Kasumi-1 (cell line): ENCODE measurements at regions not wholly inside any gene's neighbourhood (a gene's known extent, or its start where the extent isn't known, plus 50 kb on each side); places are given as distances from the start of the nearest gene placed in this dataset.

Source experiments
- DNase-seq, 2 experiments: peaks; one replicate each; lab custom pipeline; 2025; lab: John Stamatoyannopoulos, UW

DNA sequence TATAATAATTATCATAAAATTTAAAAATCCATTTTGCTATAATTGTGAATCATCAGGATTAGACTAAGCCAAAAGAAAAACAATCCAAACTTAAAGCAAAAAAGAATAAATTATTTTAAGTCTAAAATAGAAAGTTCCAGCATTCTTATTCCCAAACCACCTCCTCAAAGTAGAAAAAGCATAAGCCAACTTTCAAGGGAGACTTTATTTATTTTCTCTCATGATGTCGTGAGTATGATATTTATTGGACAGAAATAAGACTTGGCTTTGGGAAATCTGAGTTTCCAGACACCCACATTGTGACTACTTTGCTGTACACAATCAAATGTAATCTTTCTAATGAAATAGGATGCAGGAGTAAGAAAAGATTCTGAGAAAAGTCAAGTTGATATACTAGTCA is 372.1 kb downstream of the MTRR start:
- no peak for DNase-seq

DNA sequence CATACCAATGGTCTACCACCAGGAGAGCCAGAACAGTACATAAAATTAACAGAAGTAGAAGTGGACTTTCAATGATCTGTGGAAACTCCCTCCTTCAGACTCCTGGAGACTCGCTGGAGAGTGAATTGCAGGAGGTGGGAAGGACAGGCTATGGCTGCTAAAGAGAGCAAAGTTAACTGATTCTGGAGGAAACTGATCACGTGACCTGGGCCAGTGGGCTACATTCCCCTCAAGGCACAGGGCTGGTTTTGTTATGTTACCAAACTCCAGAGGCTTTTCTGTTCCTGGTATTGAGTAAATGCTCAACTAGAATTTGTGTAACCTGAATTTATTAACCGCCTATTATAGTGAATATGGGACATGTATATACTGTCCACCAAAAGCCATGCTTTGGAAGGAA is 372.6 kb downstream of the MTRR start:
- no peak for DNase-seq

DNA sequence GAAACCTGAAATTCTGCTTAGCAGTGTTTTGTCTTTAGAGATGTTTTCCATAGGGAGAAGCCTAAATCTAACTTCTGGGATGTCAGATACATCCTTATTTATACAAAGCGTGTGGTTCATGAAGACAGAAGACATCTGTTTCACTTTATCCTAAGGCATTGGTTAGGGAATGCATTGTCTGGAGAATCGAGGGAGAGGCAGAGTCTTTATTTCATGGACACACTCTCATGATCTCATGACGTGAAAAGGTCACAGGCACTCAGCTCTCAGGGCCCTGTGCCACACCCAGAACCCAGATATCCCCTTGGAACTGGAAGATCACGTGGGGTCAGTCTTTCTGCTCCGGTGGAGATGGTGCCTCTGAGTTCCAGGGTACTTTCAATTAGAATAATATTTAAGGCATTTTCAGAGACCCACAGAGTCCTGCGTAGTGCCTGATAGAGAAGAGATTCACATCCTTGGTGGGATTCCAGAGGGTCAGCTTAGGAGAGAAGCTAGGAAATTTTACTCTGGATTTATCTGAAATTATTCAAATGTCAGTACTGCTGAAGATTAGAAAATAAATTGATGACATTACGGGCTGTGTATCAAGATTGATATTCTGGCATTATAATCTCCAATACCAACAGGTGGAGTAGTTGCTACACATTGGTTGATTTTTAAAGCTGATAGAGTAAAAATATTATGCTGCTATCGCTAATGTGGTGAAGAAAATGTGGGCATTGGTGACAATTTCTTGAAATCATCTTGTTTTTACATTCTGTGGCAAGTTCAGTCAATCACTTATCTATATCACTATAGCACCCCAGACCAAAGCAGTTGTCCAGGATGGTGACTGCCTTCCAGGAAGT is 378.3 kb downstream of the MTRR start:
- DNase-seq: no peak

DNA sequence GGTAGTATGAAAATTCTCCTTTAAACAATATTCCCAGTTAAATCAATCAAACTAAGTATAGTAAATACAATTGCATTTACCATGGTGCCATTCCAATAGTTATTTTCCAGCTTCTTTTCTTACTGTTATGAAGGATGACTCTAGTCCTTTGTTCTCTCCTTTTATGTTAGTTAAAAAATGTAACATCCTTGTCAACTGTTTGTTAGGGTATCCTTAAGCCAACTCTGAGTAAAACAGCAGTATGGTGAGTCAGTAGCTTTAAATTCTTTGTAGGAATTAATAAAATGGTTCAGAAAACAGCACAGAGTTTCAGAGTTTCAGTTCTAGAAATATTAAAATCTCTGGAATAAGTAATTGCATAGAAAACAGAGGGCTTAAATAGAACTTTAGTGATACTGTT is 384.4 kb downstream of the MTRR start:
- DNase-seq: no peak

DNA sequence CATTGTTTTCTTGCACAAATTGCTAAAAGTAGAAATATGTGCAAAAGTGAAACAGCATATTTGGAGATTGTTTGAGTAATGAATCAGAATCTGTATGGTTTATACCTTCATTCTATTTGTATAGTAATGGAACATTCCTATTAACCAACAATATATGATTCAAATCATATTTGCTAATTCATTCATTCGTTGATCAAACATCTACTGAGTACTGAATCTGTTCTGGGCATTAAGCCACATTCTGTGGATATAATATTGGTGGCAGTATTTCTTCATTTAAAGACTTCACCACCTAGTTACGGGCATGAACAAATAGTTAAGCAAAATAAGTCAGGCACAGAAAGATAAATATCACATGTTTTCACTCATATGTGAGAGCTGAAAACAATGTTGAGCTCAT is 385.7 kb downstream of the MTRR start:
- no peak for DNase-seq

DNA sequence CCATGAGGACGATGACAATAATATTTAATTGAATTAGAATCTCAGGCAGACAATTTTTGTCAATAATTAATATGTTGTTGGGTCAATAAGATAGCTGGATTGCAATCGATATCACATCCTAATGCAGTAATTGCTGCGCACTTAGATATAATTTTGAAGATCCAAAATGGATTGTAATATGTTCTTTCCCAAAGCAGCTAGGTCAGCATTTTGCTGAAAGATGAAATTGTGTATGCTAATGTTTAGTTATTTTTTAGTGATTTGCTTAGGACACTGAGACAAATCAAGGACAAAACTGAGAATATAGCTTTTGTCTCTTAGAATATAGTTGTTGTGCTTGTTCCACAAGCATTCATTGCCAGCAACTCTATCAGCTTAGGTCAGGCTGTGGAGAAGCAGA is 389.9 kb downstream of the MTRR start:
- no peak for DNase-seq

DNA sequence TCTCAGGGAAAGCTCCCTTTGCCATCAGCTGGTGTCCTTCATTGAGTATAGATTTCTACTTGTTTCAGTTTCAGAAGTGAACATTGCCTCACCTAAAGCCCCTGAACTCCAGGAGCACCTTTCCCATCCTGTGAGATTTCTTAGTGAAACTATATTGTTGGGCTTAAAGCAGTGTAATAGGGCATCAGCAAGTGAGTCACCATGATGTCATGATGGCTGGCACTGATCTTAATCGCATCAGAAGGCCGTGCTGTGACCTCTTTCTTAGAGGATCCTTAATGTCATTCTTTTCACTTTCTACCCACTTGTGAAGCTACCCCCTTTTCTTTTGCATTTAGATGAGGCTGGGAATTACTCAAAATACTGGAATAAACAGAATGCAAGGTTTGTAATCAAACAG is 401.3 kb downstream of the MTRR start:
- DNase-seq: no peak

DNA sequence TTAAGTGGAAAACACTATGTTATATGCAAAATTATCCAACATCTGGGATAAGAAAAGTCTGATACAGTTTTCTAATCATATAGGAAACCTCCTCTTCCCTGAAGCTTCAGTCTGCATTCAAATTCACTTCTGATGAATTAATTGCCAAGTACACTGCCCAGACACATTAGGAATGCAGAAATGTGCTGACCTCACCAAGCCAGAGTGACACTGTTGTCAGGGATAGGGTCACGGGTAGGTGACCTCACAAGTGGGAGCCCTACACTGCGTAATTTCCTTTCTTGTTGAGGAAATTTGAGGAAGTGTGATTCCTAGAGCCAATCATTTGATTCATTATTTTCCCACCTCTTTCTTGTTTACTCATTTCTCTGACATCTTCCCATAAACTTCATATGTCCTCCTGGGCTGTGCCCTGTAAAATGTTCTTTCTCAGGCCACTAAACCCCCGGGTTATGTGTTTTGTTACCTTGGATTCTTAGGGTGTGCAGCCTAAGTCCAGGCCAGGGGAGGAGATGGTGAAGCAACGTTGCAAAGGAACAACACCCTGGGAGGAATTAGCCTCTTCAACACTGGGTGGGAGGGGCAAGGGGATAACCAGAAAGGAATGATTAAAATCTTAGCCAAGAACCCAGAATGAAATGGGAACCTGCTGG is 411.9 kb downstream of the MTRR start:
- no peak for DNase-seq

DNA sequence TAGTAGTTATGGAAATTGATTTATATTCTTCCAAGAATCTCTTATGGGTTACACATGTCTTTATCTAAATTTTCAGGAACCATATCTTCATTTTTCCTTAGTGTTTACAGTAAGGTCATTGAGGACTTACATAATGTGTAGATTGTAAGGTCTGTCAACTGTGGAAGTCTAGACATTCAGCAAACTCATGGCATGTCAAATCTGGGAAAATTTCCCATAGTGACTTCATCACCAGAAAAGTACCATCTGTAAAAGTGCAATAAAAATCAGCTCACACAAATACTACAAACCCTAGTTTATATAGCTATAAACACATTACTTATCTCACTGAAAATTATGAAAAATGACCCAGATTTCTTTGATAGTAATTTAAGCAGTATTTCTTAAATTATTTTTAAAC is 419.4 kb downstream of the MTRR start:
- DNase-seq: no peak

DNA sequence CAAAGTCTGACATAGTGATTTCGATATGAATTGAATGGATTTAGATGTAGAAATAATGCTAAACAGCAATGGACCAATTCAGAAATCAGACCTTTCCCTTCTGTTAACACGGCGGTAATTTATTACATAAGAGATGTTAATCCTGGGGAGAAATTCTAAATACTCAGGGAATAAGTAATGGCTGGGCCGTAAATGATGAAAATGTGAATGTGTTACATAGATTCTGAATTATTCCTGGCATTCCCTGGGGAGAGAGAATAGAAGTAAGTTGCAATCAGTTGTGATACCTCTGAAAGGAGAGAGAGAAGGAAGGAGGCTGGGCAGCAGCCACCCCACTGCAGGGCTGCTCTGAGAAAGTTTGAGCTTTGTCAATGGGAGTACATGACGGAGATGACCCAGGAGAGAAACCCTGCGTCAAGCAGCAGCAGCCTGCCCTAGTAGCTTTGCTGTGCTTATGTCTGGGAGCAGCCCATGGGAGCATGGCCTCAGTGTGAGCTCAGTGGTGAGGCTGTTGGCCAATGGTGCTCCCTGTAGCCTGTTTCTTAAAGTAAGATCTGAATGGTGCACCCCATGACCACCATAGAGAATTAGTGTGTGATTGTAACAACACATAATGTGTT is 420.1 kb downstream of the MTRR start:
- no peak for DNase-seq

DNA sequence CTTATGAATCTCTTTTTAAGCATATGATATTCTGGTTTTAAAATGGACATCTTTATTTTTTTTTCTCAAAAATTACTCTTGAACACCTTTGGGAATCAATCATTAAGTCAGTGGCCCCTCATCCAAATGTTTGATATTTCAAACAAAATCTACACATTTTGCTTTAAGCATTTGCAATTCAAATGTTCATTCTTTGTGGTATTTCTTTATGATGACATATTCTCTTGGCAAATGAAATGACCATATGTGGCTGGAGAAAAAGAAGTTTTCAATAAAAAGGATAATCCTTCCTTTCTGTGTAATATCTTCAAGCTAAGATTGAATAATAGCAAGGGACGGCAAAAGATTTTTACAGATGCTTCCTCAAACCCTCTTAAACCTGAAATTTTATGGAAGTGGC is 420.8 kb downstream of the MTRR start:
- no peak for DNase-seq

DNA sequence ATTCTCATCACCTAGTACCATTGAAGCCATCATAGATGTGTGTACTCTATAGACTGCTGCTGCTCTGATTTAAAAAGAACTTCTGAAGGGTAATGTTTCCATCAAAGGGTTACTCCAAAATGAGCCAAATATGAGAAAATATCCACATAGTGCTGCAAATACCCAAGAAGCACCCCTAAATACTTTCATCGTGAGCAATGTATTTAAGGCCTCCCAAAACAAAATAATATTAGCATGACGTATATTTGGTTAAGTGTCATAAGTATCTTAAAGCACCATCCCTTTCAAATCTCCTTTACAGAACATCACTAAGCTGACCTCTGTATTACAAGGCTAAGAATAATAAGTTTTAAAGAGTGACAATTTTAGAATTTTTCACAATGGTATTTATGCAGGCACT is 421.8 kb downstream of the MTRR start:
- no peak for DNase-seq

DNA sequence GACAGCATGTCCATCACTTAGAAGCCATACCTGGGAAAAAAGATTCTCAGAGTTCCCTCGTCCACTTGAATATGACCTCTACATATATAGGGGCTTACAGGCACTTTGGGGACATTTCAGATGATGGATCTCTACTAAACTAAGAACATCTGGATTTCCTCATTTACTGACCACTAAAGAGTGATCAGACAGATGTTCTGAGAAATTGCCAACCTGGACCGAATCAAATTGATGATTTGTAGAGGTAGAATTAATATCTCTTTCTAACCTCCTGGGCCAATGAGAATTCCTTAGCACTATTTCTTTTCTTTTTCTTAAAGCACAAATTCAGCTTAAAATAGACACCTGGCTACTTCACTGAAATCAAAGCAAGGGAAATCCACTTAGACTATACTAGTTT is 422.7 kb downstream of the MTRR start:
- no peak for DNase-seq

DNA sequence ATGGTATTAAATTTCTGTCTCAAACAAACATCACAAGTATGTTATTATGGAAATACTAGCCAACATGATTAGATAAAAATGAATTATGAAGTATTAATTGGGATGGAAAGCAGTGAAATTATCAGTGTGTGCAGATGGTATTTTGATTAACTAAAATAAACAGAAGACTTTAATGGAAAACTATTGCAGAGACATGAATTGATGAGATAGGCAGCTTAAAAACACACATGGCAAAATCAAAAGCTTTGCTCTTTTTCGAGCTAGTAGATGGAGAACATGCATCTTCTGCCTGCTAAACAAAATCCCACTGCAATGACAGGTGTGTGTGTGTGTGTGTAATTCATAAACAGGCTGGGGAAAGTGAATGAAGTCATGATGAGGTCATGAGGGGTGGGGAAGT is 426.2 kb downstream of the MTRR start:
- DNase-seq: no peak

DNA sequence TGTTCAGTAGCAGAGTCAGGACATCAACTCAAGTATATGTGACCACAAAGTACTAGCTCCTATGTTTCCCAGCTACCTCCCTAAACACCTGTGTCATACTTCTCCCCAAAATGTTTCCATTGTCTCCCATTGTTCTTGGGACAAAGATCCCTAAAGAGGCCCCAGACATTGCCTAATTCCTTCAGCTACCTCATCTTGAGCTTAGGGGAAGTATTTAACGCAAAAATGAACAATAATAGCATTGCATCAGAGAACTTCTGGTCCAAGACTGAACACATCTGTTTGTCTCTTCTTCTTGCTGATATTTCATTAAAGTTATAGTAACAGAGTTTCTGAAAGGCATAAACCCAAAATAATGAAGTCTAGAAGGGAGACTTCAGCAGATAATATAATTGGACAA is 430.8 kb downstream of the MTRR start:
- DNase-seq: no peak

DNA sequence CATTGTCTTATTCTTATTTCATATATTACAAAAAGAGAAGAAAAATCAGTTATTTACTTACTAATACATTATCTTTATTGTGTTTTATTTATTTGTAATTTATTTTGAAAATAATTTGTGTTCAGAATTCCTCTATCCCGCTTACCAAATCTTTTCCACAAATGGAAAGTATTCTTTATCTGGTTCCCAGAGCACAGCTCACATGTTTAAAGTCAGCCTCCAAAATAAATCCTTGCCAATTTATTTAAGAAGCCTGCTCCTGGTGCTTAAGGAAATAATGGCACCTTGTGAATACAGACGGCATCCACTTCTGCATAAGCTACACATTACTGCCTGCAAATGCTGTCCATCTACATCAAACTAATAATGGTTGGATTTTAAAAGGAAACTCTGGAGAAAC is 435.4 kb downstream of the MTRR start:
- DNase-seq: no peak

DNA sequence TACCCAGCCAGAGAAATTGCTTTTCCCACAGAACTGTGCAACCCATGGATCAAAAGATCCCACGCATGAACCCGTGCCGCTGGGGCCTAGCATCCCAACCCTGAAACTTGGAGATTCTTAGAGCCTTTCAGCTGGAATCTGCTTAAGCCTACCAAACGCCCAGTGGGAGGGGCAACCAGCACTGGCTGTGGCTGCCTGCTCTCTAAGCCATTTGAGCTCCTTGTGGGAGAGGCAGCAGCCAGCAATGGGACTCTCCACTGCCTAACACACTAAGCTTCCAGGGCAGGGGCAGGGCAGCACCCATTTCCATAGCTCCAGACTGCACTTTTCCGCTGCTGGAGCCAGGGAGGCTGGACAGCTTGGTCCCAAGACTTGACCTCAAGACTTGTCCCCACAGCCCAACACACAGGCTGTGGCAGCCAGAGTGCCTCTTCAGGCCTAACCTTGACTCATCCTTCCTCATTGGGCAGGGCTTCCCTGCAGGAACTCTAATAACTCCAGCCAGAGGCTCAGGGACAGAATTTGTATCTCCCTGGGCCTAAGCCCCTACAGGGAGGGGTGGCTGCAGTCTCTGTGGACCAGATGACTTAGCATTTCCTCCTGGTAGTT is 437.4 kb downstream of the MTRR start:
- DNase-seq: no peak

DNA sequence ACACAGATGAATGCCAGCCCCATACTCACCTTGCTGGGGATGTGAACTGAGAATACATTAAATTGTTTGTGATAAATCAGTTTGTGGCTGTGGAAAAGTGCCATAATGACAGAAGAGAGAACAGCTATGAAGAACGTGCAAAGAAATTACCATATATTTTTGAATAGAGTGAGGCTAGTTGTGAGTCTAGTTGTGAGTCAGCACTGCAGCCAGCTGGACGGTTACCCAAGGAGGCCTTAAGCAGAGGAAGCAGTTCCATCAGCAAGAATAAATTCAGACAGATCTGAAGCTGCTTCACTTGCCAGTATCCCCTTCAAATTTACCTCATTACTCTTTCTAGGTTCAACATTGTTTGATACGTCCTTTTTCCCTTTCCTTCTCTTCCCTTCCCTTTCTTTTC is 446.0 kb downstream of the MTRR start:
- DNase-seq: no peak

DNA sequence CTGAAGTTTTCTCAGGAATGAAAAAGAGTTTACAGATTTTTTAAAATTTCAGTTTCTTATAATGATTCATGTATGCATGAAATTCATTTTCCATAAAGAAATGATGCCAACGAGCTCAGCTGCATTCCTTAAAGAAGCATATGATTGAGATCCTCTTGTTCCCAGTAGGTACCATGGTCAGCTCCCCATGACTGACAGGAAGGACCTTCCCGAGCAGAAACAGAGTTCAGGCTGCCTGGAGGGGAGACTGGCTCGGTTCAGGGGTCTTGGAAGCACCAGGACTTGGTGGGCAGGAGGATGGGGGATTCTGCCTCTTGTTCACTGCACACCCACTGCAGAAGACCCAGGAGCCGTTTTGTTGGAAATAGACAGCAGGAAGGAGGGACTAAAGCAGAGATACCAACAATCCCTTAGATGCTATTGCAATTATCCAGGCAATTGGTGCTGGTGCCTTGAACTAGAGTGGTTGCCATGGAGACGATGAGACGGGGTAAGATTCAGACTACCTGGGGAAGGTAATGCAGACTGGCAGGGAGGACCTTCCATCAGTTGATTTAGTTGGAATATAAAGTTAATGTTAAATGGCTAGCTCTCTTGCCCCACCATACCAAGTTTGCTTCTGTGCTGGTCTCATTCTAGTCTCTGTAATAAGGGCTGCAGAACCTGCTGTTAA is 447.8 kb downstream of the MTRR start:
- no peak for DNase-seq

DNA sequence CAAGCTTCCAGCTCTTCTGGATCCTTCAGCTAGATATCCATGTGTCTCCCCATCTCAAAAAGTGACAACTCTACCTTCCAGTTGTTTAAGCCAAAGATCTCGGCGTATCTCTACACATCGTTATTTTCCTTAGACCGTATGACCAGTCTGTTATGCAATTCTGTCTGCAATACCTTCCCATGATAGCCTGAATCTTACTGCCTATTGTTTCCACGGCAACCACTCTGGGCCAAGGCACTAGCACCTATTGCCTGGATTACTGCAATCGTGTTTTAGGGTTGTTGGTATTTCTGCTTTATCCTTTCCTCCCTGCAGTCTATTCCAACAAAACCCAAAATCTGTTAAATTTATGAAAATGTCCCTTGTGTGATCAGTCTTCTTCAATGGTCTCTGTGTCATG is 448.4 kb downstream of the MTRR start:
- no peak for DNase-seq

DNA sequence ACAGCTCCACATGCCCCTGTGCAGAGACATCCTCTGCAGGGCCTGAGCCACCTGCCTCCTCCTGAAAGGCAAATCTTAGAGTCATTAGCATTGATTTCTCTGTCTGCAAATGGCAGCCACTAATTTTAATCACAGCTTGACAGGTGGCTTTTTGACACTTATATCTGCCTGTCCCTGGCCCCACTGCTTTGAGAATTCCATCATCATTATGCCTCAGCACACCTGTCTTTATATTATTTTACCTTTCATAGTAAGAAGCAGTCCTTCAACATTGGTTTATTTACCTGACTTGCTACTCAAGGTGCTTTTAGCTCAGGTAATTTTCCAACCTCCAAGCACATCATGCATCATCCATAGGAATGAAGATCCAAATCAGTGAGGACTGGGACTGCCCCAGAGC is 451.3 kb downstream of the MTRR start:
- no peak for DNase-seq

DNA sequence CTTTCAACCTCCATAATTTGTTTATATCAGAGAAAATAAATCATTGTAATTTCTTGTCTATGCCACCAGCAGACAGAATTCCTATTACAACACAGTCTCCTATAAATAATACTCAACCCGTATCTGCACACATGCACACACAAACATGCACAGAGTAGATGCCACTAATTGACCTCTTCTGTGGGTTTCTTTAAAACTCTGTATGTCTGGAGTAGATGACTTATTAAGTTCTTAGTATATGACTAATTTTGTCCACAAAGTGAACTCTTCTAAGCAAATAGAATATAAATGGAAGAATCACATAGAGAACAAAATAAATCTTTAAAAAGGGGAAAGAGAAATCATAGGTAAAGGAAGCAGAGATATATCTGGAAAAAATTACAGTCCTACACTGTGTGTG is 452.3 kb downstream of the MTRR start:
- no peak for DNase-seq
